ENCODE measurements at regions not wholly inside any gene's neighbourhood (a gene's known extent, or its start where the extent isn't known, plus 50 kb on each side); places are given as distances from the start of the nearest gene placed in this dataset.

GRCh38 chrX:131782646-131783045 is 238.8 kb downstream of the OR13H1 start:
- DNase-seq (ENCODE audit: extremely low spot score): no peak
- TF ChIP-seq CTCF (IDR thresholded peaks at IDR 0.05; ENCODE audit: control extremely low read depth, extremely low read depth, low read depth, missing control alignments): no peak
- POLR2A ChIA-PET: no interaction called here
- CTCF ChIA-PET: no interaction called here

GRCh38 chrX:131783555-131784308 is 239.4 kb upstream of the STK26 start:
- CTCF ChIA-PET: interaction anchor here (1.0 kb wide), 1 partner anchor 11 kb away, joined by 3 read pairs; no protein-coding TSS in a partner anchor
- DNase-seq (ENCODE audit: extremely low spot score): no peak
- TF ChIP-seq CTCF (IDR thresholded peaks at IDR 0.05; ENCODE audit: control extremely low read depth, extremely low read depth, low read depth, missing control alignments): no peak
- POLR2A ChIA-PET: no interaction called here

GRCh38 chrX:131789664-131790063 is 233.4 kb upstream of the STK26 start:
- no peak for TF ChIP-seq CTCF (IDR thresholded peaks at IDR 0.05; ENCODE audit: control extremely low read depth, extremely low read depth, low read depth, missing control alignments)
- peak; percentile 18 for DNase-seq (ENCODE audit: extremely low spot score)
- ChIA-PET POLR2A (no interaction called here), CTCF (interaction anchor here (1.1 kb wide), 1 partner anchor 795 kb away, joined by 4 read pairs; no protein-coding TSS in a partner anchor)

GRCh38 chrX:131791608-131792355 is 231.3 kb upstream of the STK26 start:
- no peak for TF ChIP-seq CTCF (IDR thresholded peaks at IDR 0.05; ENCODE audit: control extremely low read depth, extremely low read depth, low read depth, missing control alignments)
- ChIA-PET CTCF (no interaction called here), POLR2A (no interaction called here)
- no peak for DNase-seq (ENCODE audit: extremely low spot score)

GRCh38 chrX:131792356-131792749 is 230.7 kb upstream of the STK26 start:
- TF ChIP-seq CTCF (IDR thresholded peaks at IDR 0.05; ENCODE audit: control extremely low read depth, extremely low read depth, low read depth, missing control alignments): no peak
- CTCF ChIA-PET: no interaction called here
- POLR2A ChIA-PET: no interaction called here
- peak; percentile 21 for DNase-seq (ENCODE audit: extremely low spot score)

GRCh38 chrX:131792789-131793462 is 230.2 kb upstream of the STK26 start:
- ChIA-PET CTCF (no interaction called here), POLR2A (no interaction called here)
- no peak for DNase-seq (ENCODE audit: extremely low spot score)
- TF ChIP-seq CTCF (IDR thresholded peaks at IDR 0.05; ENCODE audit: control extremely low read depth, extremely low read depth, low read depth, missing control alignments): no peak
